GM18520 (cell line): ENCODE measurements at regions not wholly inside any gene's neighbourhood (a gene's known extent, or its start where the extent isn't known, plus 50 kb on each side); places are given as distances from the start of the nearest gene placed in this dataset.

Experiments used
- ATAC-seq: cut with Tn5 transposase; IDR thresholded peaks from one replicate; pipeline ENCODE4 v1.9.1; 2021; ENCODE audit not compliant: unreplicated experiment

- no peak for ATAC-seq
These were observed 961.9 kb downstream of the DIAPH3 start for GRCh38 chr13:59201841-59202240.

GRCh38 chr13:59203855-59204254, 959.9 kb downstream of the DIAPH3 start:
- no peak for ATAC-seq

GRCh38 chr13:59205501-59205900, 958.2 kb downstream of the DIAPH3 start:
- ATAC-seq, result no peak

- ATAC-seq, result no peak
These were observed 955.1 kb downstream of the DIAPH3 start for GRCh38 chr13:59208405-59209195.

- no peak for ATAC-seq
These were observed 953.2 kb downstream of the DIAPH3 start for GRCh38 chr13:59210543-59210942.

GRCh38 chr13:59211606-59212005, 952.1 kb downstream of the DIAPH3 start:
- ATAC-seq, result no peak

- no peak for ATAC-seq
These were observed 934.3 kb downstream of the DIAPH3 start for GRCh38 chr13:59229401-59229800.

GRCh38 chr13:59229861-59230260, 933.9 kb downstream of the DIAPH3 start:
- no peak for ATAC-seq

GRCh38 chr13:59230484-59231264, 933.1 kb downstream of the DIAPH3 start:
- ATAC-seq, result no peak

GRCh38 chr13:59236309-59236919, 927.3 kb downstream of the DIAPH3 start:
- no peak for ATAC-seq

GRCh38 chr13:59236944-59237343, 926.8 kb downstream of the DIAPH3 start:
- no peak for ATAC-seq

GRCh38 chr13:59247171-59247570, 916.6 kb downstream of the DIAPH3 start:
- ATAC-seq, result no peak

GRCh38 chr13:59250336-59251189, 913.2 kb downstream of the DIAPH3 start:
- no peak for ATAC-seq

- ATAC-seq, result no peak
These were observed 904.3 kb downstream of the DIAPH3 start for GRCh38 chr13:59259165-59260000.

GRCh38 chr13:59261928-59262488, 901.7 kb downstream of the DIAPH3 start:
- ATAC-seq, result no peak

GRCh38 chr13:59263531-59263930, 900.2 kb downstream of the DIAPH3 start:
- no peak for ATAC-seq

GRCh38 chr13:59266478-59267063, 897.2 kb downstream of the DIAPH3 start:
- no peak for ATAC-seq

- ATAC-seq, result no peak
These were observed 894.3 kb downstream of the DIAPH3 start for GRCh38 chr13:59269476-59269875.

GRCh38 chr13:59270327-59270726, 893.4 kb downstream of the DIAPH3 start:
- ATAC-seq, result no peak
